GM23338 (cell line): ENCODE measurements at regions not wholly inside any gene's neighbourhood (a gene's known extent, or its start where the extent isn't known, plus 50 kb on each side); places are given as distances from the start of the nearest gene placed in this dataset.

Experiments
- CREB1 ChIP-seq: fragments of 250-450 bp; sonication (Bioruptor Pico); IDR thresholded peaks from 2 replicates; pipeline ENCODE4 v1.5.0; 2020; ENCODE audit warnings: low read depth, mild to moderate bottlenecking, moderate library complexity
- EZH2 ChIP-seq: fragments of 200-600 bp; sonication (generic); IDR thresholded peaks from one replicate; pipeline ENCODE4 v1.8.0; 2017; ENCODE audit warnings: antibody characterized with exemption, mild to moderate bottlenecking, low read depth; ENCODE audit not compliant: unreplicated experiment
- EZH2phosphoT487 ChIP-seq: fragments of 200-600 bp; sonication (generic); IDR thresholded peaks from one replicate; pipeline ENCODE4 v1.8.1; 2018; ENCODE audit warnings: antibody characterized with exemption; ENCODE audit not compliant: unreplicated experiment
- JUNB ChIP-seq: IDR thresholded peaks from one replicate; pipeline ENCODE4 v1.6.1; 2016; ENCODE audit warnings: antibody characterized with exemption; ENCODE audit not compliant: unreplicated experiment
- ZNF331 ChIP-seq: fragments of 250-450 bp; sonication (Bioruptor Pico); IDR thresholded peaks from 2 replicates; pipeline ENCODE4 v1.5.0; 2020; ENCODE audit warnings: low read depth, mild to moderate bottlenecking, moderate library complexity
- ZNF462 ChIP-seq: fragments of 250-450 bp; sonication (Bioruptor Pico); IDR thresholded peaks from 2 replicates; pipeline ENCODE4 v1.5.0; 2020; ENCODE audit warnings: mild to moderate bottlenecking, moderate library complexity
- TF ChIP-seq, protein P1 (sequence below): IDR thresholded peaks from 2 replicates; pipeline ENCODE4 v1.6.1; 2016; ENCODE audit warnings: antibody characterized with exemption
- TF ChIP-seq, protein P2 (sequence below): IDR thresholded peaks from one replicate; pipeline ENCODE4 v1.6.1; 2018; ENCODE audit warnings: antibody characterized with exemption; ENCODE audit not compliant: unreplicated experiment
- TF ChIP-seq, protein P3 (sequence below), 2 experiments: fragments of 200-600 bp in 1 of 2; sonication (generic) in 1 of 2; conservative IDR thresholded peaks; 2 replicates each; pipeline versions ENCODE4 v1.5.1 to v1.6.1; 2016 to 2017; ENCODE audit warnings: antibody characterized with exemption in 2 of 2, low read depth in 2 of 2, mild to moderate bottlenecking in 2 of 2, moderate library complexity in 1 of 2

DNA sequence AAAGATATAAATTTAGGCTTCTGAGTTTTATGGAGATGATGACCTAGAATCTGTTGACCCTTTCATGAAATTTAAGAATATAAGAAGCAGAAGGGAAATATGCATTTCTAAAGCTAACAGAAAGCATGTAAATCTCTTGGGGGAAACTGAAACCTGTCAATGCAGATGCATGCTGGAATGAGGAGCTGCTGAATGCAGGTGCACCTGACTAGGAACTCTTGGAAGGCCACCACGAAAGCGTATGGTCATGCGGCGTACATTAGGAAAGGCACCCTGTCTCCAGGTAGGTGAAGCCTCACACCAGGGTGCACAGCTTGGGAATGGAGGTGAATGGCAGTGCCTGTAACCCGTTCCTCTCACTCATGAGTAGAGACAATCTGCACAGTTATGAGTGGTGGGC is 309.7 kb downstream of the SEC16B start (continued):
- TF ChIP-seq ZNF462 (CRISPR knock-in tag), result no peak
- TF ChIP-seq, protein P1, sequence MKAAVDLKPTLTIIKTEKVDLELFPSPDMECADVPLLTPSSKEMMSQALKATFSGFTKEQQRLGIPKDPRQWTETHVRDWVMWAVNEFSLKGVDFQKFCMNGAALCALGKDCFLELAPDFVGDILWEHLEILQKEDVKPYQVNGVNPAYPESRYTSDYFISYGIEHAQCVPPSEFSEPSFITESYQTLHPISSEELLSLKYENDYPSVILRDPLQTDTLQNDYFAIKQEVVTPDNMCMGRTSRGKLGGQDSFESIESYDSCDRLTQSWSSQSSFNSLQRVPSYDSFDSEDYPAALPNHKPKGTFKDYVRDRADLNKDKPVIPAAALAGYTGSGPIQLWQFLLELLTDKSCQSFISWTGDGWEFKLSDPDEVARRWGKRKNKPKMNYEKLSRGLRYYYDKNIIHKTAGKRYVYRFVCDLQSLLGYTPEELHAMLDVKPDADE, result no peak
- TF ChIP-seq JUNB, result no peak
- TF ChIP-seq EZH2phosphoT487, result no peak
- no peak for TF ChIP-seq EZH2
- TF ChIP-seq, protein P2, sequence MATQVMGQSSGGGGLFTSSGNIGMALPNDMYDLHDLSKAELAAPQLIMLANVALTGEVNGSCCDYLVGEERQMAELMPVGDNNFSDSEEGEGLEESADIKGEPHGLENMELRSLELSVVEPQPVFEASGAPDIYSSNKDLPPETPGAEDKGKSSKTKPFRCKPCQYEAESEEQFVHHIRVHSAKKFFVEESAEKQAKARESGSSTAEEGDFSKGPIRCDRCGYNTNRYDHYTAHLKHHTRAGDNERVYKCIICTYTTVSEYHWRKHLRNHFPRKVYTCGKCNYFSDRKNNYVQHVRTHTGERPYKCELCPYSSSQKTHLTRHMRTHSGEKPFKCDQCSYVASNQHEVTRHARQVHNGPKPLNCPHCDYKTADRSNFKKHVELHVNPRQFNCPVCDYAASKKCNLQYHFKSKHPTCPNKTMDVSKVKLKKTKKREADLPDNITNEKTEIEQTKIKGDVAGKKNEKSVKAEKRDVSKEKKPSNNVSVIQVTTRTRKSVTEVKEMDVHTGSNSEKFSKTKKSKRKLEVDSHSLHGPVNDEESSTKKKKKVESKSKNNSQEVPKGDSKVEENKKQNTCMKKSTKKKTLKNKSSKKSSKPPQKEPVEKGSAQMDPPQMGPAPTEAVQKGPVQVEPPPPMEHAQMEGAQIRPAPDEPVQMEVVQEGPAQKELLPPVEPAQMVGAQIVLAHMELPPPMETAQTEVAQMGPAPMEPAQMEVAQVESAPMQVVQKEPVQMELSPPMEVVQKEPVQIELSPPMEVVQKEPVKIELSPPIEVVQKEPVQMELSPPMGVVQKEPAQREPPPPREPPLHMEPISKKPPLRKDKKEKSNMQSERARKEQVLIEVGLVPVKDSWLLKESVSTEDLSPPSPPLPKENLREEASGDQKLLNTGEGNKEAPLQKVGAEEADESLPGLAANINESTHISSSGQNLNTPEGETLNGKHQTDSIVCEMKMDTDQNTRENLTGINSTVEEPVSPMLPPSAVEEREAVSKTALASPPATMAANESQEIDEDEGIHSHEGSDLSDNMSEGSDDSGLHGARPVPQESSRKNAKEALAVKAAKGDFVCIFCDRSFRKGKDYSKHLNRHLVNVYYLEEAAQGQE, result no peak
- no peak for TF ChIP-seq CREB1
- TF ChIP-seq ZNF331 (CRISPR knock-in tag), result no peak
- TF ChIP-seq, protein P3, sequence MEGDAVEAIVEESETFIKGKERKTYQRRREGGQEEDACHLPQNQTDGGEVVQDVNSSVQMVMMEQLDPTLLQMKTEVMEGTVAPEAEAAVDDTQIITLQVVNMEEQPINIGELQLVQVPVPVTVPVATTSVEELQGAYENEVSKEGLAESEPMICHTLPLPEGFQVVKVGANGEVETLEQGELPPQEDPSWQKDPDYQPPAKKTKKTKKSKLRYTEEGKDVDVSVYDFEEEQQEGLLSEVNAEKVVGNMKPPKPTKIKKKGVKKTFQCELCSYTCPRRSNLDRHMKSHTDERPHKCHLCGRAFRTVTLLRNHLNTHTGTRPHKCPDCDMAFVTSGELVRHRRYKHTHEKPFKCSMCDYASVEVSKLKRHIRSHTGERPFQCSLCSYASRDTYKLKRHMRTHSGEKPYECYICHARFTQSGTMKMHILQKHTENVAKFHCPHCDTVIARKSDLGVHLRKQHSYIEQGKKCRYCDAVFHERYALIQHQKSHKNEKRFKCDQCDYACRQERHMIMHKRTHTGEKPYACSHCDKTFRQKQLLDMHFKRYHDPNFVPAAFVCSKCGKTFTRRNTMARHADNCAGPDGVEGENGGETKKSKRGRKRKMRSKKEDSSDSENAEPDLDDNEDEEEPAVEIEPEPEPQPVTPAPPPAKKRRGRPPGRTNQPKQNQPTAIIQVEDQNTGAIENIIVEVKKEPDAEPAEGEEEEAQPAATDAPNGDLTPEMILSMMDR (conservative IDR thresholded peaks at IDR 0.05; ENCODE audit: low read depth in 2 of 2), result no peak
